HG02870 (cell line): ENCODE measurements at regions not wholly inside any gene's neighbourhood (a gene's known extent, or its start where the extent isn't known, plus 50 kb on each side); places are given as distances from the start of the nearest gene placed in this dataset.
"Not testable (repeated sequence)": the region's sequence is repeated elsewhere in the genome, so short reads cannot be mapped to it uniquely, and the experiment has no call there.

ENCODE experiments used
- ATAC-seq: cut with Tn5 transposase; IDR thresholded peaks from one replicate; pipeline ENCODE4 v1.9.1; 2021; ENCODE audit warnings: mild to moderate bottlenecking, moderate library complexity; ENCODE audit not compliant: unreplicated experiment

DNA sequence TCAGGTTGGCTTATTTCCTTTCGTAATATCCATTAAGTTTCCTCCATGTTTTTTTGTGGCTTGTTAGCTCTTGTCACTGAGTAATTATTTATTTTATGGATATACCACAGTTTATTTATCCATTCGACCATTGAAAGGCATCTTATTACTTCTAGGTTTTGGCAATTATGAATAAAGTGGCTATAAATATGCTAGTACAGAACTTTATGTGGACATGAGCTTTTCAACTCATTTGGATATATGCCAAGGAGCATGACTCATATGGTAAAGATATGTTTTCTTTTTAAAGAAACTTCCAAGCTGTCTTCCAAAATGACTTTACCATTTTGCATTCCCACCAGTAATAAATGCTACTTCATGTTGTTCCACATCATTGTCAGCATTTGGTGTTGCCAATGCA, 803.6 kb downstream of the GLUD2 start:
- no peak for ATAC-seq

GRCh38 chrX:121853762-121854613, 806.6 kb downstream of the GLUD2 start:
- no peak for ATAC-seq

- no peak for ATAC-seq
Observed at GRCh38 chrX:121854614-121854911, 807.2 kb downstream of the GLUD2 start.

DNA sequence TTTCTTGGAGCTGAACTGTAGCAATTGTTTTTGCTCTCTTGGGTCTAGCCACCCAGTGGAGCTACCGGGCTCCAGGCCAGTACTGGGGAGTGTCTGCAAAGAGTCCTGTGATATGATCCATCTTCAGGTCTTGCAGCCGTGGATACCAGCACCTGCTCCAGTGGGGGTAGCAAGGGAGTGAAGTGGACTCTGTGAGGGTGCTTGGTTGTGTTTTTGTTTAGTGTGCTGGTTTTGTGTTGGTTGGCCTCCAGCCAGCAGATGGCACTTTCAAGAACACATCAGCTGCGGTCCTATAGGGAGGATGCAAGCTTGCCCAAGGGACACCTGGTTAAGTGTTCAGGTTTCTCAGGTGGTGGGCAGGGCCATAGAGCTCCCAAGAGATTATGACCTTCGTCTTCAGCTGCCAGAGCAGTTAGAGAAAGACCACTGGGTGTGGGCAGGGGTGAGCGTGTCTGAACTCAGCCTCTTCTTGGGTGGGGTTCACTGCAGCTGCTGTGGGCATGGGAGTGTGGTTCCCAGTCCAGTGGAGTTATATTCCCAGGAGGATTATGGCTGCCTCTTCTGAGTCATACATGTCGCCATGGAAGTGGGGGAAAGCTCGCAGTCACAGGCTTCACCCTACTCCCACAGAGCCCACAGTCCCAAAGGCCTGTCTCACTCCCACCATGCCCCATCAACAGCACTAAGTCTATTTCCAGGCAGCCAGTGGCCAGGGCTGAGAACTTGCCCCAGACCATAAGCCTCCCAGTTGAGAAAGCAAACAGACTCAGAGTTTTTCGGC, 811.6 kb downstream of the GLUD2 start:
- ATAC-seq = no peak

- ATAC-seq = no peak
Observed at GRCh38 chrX:121863976-121864375, 816.6 kb downstream of the GLUD2 start.

DNA sequence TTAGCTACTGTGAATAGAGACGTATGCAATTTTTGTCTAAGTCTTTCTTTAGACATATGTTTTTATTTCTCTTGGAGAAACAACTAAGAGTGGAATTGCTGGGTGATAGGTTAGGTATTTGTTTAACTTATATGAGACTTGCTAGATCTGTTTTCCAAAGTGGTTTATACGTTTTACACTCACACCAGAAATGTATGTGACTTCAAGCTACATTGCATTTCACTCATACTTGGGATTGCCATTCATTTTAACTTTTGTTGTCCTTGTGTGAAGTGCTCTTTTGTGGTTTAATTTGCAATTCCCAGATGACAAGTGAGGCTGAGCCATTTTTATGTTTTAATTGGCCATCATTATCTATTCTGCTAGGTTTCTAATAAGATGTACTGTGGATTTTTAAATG, 817.2 kb downstream of the GLUD2 start:
- ATAC-seq = no peak

- no peak for ATAC-seq
Observed at GRCh38 chrX:121869876-121870477, 822.6 kb downstream of the GLUD2 start.

GRCh38 chrX:121871122-121871521, 823.7 kb downstream of the GLUD2 start:
- no peak for ATAC-seq

- no peak for ATAC-seq
Observed at GRCh38 chrX:121876305-121876704, 828.9 kb downstream of the GLUD2 start.

- not testable (repeated sequence) for ATAC-seq
Observed at GRCh38 chrX:121877337-121877736, 829.9 kb downstream of the GLUD2 start.

GRCh38 chrX:121886557-121886956, 839.1 kb downstream of the GLUD2 start:
- no peak for ATAC-seq

GRCh38 chrX:121894756-121895155, 847.3 kb downstream of the GLUD2 start:
- ATAC-seq = no peak

GRCh38 chrX:121902463-121902862, 855.1 kb downstream of the GLUD2 start:
- peak; percentile 40 for ATAC-seq

GRCh38 chrX:121903961-121904360, 856.6 kb downstream of the GLUD2 start:
- ATAC-seq = no peak

DNA sequence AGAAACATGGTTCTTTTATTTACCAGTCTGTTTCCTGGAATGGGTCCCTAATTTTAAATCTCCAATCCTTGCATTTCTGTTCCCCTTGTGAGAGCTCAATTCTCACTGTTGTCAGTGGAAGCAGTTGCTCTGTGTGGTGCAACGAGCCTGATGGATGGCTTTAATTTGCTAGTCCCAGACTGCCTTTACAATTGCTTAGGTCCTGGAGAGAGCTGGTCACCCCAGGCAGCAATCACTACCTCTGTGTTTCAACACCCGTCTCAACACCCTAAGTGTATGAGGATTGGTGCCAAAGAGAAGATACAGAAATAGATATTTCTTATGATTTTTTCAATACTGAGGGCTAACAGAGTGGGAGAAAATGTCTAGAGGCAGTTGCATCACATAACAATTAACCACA, 873.8 kb downstream of the GLUD2 start:
- no peak for ATAC-seq

DNA sequence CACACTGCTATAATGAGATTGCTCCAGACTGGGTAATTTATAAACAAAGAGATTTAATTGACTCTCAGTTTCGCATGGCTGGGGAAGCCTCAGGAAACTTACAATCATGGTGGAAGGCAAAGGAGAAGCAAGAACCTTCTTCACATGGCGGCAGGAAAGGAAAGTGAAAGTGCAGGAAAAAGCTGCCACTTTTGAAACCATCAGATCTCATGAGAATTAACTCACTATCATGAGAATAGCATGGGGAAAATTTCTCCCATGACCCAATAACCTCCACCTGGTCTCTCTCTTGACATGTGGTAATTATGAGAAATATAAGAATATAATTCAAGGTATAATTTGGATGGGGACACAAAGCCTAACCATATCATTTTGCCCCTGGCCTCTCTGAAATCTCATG, 884.2 kb downstream of the GLUD2 start:
- no peak for ATAC-seq

- ATAC-seq = no peak
Observed at GRCh38 chrX:121932688-121933087, 885.3 kb downstream of the GLUD2 start.

DNA sequence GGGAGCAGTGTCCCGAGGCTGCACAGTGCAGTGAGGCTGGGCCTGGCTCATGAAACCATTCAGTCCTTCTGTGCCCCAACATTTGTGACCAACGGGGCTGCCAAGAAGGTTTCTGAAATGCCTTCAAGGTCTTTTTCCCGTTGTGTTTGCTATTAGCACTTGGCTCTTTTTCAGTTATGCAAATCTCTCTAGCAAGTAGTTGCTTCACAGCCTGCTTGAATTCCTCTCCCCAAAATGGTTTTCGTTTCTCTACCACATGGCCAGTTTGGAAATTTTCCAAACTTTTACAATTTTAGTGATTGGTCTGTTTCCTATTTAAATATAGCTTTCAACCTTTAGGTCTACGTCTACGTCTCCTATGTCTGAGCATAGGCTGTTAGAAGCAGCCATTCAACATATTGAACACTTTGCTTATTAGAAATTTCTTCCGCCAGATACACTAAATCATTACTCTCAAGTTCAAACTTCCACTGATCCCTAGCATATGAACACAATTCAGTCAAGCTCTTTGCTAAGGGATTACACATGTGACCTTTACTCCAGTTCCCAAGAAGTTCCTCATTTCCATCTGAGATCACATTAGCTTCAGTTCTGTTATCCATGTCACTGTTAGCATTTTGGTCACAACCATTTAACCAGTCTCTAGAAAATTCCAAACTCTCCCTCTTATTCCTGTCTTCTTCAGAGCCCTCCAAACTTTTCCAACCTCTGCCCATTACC, 901.8 kb downstream of the GLUD2 start:
- ATAC-seq = no peak

- ATAC-seq = no peak
Observed at GRCh38 chrX:121958886-121959285, 911.5 kb downstream of the GLUD2 start.

- no peak for ATAC-seq
Observed at GRCh38 chrX:121975671-121976070, 928.3 kb downstream of the GLUD2 start.

DNA sequence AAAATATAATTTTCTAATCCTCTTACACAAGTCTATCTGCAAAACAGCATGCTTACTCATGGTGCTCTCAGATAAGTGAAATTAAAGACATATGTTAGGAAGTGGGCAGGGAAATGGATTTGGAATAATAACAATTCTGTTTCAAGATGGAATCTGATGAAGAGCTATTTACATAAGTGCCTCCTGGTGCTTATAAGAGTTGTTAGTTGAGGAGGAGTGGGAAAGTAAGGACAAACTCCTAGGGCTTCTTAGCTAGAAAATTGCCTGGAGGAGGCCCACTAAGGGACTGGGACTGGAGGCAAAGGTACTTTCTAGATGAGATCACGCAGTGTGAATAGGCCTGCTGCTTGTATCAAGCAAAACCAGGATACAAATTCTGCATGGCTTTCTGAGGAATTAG, 939.8 kb downstream of the GLUD2 start:
- no peak for ATAC-seq
